Spleen (tissue), 11 donors: ENCODE measurements at regions not wholly inside any gene's neighbourhood (a gene's known extent, or its start where the extent isn't known, plus 50 kb on each side); places are given as distances from the start of the nearest gene placed in this dataset.

ENCODE experiments used
- DNase-seq: peaks from one replicate; pipeline ENCODE4 v3.0.0-alpha.2; 2020
- H3K27ac ChIP-seq, 8 donors: fragments of 200-600 bp; sonication (generic) in 7 of 8; 1 replicate in 4 of 8; 2 replicates in 4 of 8; pipeline versions ENCODE4 v1.5.0 to v1.8.0; 2016 to 2021; ENCODE audit warnings: inconsistent platforms in 4 of 8, mild to moderate bottlenecking in 4 of 8, moderate library complexity in 1 of 8
- H3K27me3 ChIP-seq, 7 donors: fragments of 200-600 bp; sonication (generic) in 6 of 7; replicated peaks in 1 of 7; 1 replicate in 4 of 7; 2 replicates in 3 of 7; pipeline versions ENCODE4 v1.5.0 to v1.8.0; 2016 to 2021; ENCODE audit warnings: inconsistent platforms in 3 of 7, mild to moderate bottlenecking in 1 of 7
- H3K36me3 ChIP-seq, 6 donors: fragments of 200-600 bp; sonication (generic) in 5 of 6; 1 replicate in 4 of 6; 2 replicates in 2 of 6; pipeline versions ENCODE4 v1.5.0 to v1.8.0; 2016 to 2021; ENCODE audit warnings: inconsistent platforms in 2 of 6
- H3K4me1 ChIP-seq, 6 donors: fragments of 200-600 bp; sonication (generic) in 5 of 6; 1 replicate in 3 of 6; 2 replicates in 3 of 6; pipeline versions ENCODE4 v1.5.0 to v1.8.0; 2016 to 2021; ENCODE audit warnings: inconsistent platforms in 3 of 6
- H3K4me3 ChIP-seq, 8 donors: fragments of 200-600 bp; sonication (generic) in 7 of 8; 1 replicate in 4 of 8; 2 replicates in 4 of 8; pipeline versions ENCODE4 v1.5.0 to v1.8.0; 2016 to 2021; ENCODE audit warnings: inconsistent platforms in 4 of 8, mild to moderate bottlenecking in 4 of 8, moderate library complexity in 2 of 8
- H3K9me3 ChIP-seq, 8 donors: fragments of 200-600 bp; sonication (generic) in 7 of 8; 1 replicate in 4 of 8; 2 replicates in 4 of 8; pipeline versions ENCODE4 v1.5.0 to v1.8.0; 2016 to 2021; ENCODE audit warnings: inconsistent platforms in 4 of 8
- POLR2A ChIP-seq, 3 donors: fragments of 450-650 bp; IDR thresholded peaks; one replicate each; pipeline ENCODE4 v1.5.1; 2017; ENCODE audit warnings: antibody characterized with exemption in 3 of 3, mild to moderate bottlenecking in 1 of 3
- POLR2AphosphoS5 ChIP-seq, 3 donors: sonication (generic); formaldehyde crosslinking; IDR thresholded peaks; one replicate each; pipeline ENCODE4 v1.5.1; 2017; ENCODE audit warnings: antibody characterized with exemption in 3 of 3
- WGBS, 5 donors: extraction: QIAGEN DNeasy Blood & Tissue Kit in 3 of 5; methylation state at CpG; one replicate each; pipeline versions ENCODE4 v1.1.5 to v1.1.7; 2013 to 2018; 5-methylcytosine and 5-hydroxymethylcytosine counted together
- intact Hi-C: fragments of 100-400 bp; cut with DNase I; formaldehyde crosslinking; loops from one replicate; pipeline ENCODE4 v1.15.0; 2023; ENCODE audit warnings: low total_unique reads
- TF ChIP-seq, protein P1 (sequence below), 11 experiments: fragments of 200-600 bp in 7 of 11; fragments of 450-650 bp in 4 of 11; sonication (generic) in 4 of 11; IDR thresholded peaks in 8 of 11; conservative IDR thresholded peaks in 3 of 11; 1 replicate in 7 of 11; 2 replicates in 4 of 11; pipeline versions ENCODE4 v1.4.0 to v1.8.0; 2016 to 2021; ENCODE audit warnings: antibody characterized with exemption in 11 of 11, inconsistent platforms in 4 of 11, mild to moderate bottlenecking in 1 of 11
- donor health status: healthy with polysubstance abuse.
- donor health status: DM: no; HTN: no; CAD: no; lungs with moderate emphysema.
- donor health status: DM: no; HTN: no; CAD: no.
- donor health status: Bipolar disorder and iron deficiency.
- donor health status: healthy.
- donor health status: DM: no; HTN: no; CAD: no.
- donor health status: DM: yes; HTN: yes; CAD: no.

DNA sequence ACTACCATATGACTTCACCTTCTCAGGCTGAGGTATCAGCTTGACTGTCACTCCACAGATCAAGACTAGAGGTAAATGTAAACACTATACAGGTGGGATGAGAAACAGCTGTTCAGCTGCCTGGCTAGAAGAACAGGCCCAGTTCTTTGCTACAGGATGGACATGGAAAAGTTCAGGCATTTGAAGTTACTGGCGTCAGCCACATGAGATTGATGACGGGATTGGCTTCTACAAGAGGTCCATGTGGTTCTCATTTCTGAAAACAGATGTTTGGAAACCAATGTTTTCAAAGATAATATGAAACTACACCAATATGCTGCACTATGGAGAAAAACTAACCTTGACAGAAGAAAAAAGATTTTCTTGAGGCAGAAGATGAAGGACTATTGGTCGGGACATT lies 324.1 kb downstream of the CDH10 start:
- WGBS, 5 donors, result 74 to 86% (median 80%) methylated on average over 3 of the region's 3 CpGs

DNA sequence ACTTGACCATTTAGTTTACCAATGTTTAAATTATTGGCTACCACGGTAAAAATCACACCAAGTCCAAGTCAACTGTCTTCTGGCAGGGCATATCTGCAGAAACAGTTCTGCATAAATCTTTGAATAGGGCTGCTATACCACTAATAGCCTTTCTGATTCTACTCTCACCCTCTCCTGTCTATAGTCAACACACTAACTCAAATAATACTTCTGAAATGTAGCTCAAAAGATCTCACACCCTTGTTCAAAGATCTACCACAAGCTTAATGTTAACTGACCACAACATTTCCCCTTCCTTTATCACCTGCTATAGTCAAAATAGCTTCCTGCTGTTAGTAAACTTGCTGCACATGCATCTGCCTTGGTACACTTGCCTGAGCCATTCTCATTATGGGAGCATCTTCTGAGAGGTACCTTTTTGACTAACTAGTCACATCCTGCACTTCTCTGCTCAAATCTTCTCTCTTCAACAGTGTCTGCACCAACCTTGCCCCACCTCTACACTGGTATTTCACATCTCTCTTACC lies 319.4 kb downstream of the CDH10 start:
- H3K27ac ChIP-seq, result no peak overlapping the region
- no peaks in the 10 kb centered on the region for H3K4me1 ChIP-seq
- peaks cover 0 to 9% (median 0%) of the 10 kb centered on the region in 8 donors for H3K9me3 ChIP-seq
- DNase-seq, result no peak
- 69 to 97% (median 82%) methylated on average over 1 of the region's 1 CpG for WGBS, 5 donors
- H3K4me3 ChIP-seq, result no peak overlapping the region
- intact Hi-C loops, result no loop called here
- no peak for TF ChIP-seq POLR2A (IDR thresholded peaks at IDR 0.05)
- H3K27me3 ChIP-seq, result no peaks in the 10 kb centered on the region
- no peaks in the 10 kb centered on the region for H3K36me3 ChIP-seq

More for the DNA sequence above, 324.1 kb downstream of the CDH10 start:
- TF ChIP-seq, protein P1, sequence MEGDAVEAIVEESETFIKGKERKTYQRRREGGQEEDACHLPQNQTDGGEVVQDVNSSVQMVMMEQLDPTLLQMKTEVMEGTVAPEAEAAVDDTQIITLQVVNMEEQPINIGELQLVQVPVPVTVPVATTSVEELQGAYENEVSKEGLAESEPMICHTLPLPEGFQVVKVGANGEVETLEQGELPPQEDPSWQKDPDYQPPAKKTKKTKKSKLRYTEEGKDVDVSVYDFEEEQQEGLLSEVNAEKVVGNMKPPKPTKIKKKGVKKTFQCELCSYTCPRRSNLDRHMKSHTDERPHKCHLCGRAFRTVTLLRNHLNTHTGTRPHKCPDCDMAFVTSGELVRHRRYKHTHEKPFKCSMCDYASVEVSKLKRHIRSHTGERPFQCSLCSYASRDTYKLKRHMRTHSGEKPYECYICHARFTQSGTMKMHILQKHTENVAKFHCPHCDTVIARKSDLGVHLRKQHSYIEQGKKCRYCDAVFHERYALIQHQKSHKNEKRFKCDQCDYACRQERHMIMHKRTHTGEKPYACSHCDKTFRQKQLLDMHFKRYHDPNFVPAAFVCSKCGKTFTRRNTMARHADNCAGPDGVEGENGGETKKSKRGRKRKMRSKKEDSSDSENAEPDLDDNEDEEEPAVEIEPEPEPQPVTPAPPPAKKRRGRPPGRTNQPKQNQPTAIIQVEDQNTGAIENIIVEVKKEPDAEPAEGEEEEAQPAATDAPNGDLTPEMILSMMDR (IDR thresholded peaks at IDR 0.05 in 8 of 11, conservative IDR thresholded peaks at IDR 0.05 in 3 of 11), result no peak
- TF ChIP-seq POLR2A (IDR thresholded peaks at IDR 0.05), result no peak
- TF ChIP-seq POLR2AphosphoS5 (IDR thresholded peaks at IDR 0.05), result no peak
- H3K27ac ChIP-seq, result no peak overlapping the region
- no peaks in the 10 kb centered on the region for H3K36me3 ChIP-seq
- H3K27me3 ChIP-seq, result no peaks in the 10 kb centered on the region
- peaks cover 0 to 30% (median 8%) of the 10 kb centered on the region in 8 donors for H3K9me3 ChIP-seq
- H3K4me1 ChIP-seq, result no peaks in the 10 kb centered on the region
- no peak overlapping the region for H3K4me3 ChIP-seq
- no peak for DNase-seq
- intact Hi-C loops, result no loop called here

DNA sequence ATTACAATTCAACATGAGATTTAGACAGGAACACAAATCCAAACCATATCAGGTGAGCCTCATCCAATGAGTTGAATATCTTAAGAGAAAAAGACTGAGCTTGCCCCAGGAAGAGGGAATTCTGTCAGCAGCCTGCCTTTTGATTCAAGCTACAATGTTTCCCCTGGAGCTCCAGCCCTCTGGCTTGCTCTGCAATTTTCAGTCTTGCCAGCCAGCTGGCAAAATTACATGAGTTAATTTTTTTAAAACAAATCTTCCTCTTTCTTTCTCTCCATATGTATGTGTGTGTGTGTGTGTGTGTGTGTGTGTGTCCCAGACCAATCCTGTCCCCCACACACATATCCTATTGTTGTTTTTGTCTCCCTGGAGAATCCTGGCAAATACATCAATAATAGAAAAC lies 313.2 kb downstream of the CDH10 start:
- TF ChIP-seq, protein P1 (IDR thresholded peaks at IDR 0.05 in 8 of 11, conservative IDR thresholded peaks at IDR 0.05 in 3 of 11), result no peak
- TF ChIP-seq POLR2A (IDR thresholded peaks at IDR 0.05) (no peak), POLR2AphosphoS5 (IDR thresholded peaks at IDR 0.05) (no peak)
- no peaks in the 10 kb centered on the region for H3K4me1 ChIP-seq
- no peak for DNase-seq
- H3K4me3 ChIP-seq, result no peak overlapping the region
- no peaks in the 10 kb centered on the region for H3K36me3 ChIP-seq
- intact Hi-C loops, result no loop called here
- peaks cover 0 to 17% (median 0%) of the 10 kb centered on the region in 8 donors for H3K9me3 ChIP-seq
- no peaks in the 10 kb centered on the region for H3K27me3 ChIP-seq
- no peak overlapping the region for H3K27ac ChIP-seq

DNA sequence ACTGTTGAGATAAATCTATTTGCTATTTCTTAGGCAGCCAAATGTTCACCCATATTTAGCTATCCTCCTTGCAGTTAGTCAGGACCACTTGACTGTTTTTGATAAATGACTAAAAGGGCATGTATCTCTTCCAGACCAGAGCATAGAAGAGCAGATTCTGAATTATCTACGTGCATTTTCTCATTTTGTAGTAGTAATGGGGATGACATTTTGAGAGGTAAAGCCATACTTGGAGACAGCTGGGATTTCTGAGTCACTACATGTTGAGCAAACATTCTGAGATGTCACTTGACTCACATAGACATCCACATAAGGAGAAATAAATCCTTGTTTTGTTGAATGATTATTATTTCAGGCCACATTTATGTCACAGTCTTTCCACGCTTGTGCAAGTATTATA lies 297.6 kb downstream of the CDH10 start:
- 57 to 83% (median 71%) methylated on average over 2 of the region's 2 CpGs for WGBS, 5 donors
- intact Hi-C loops, result no loop called here

More for the DNA sequence above, 297.6 kb downstream of the CDH10 start:
- no peaks in the 10 kb centered on the region for H3K27me3 ChIP-seq
- peaks cover 0 to 9% (median 0%) of the 10 kb centered on the region in 8 donors for H3K9me3 ChIP-seq
- H3K27ac ChIP-seq, result no peak overlapping the region
- H3K4me3 ChIP-seq, result no peak overlapping the region
- DNase-seq, result no peak
- no peaks in the 10 kb centered on the region for H3K4me1 ChIP-seq
- no peaks in the 10 kb centered on the region for H3K36me3 ChIP-seq
- no peak for TF ChIP-seq POLR2A (IDR thresholded peaks at IDR 0.05)
- TF ChIP-seq, protein P1 (IDR thresholded peaks at IDR 0.05 in 8 of 11, conservative IDR thresholded peaks at IDR 0.05 in 3 of 11), result no peak
- no peak for TF ChIP-seq POLR2AphosphoS5 (IDR thresholded peaks at IDR 0.05)
